CD4-positive, alpha-beta T cell (primary cell): ENCODE measurements at regions not wholly inside any gene's neighbourhood (a gene's known extent, or its start where the extent isn't known, plus 50 kb on each side); places are given as distances from the start of the nearest gene placed in this dataset.

Source experiments
- ATAC-seq: fragments of 200-7000 bp; cut with Tn5 transposase; one replicate; pipeline ENCODE4 v1.10.0; 2022; ENCODE audit warnings: mild to moderate bottlenecking; ENCODE audit not compliant: poor library complexity
- CTCF ChIA-PET: fragments of 350-600 bp; sonication (Branson Sonifier 250); formaldehyde crosslinking; loops from one replicate; lab custom pipeline; 2021; ENCODE audit warnings: antibody characterized with exemption, inconsistent platforms; lab: Charles Lee
- POLR2A ChIA-PET: fragments of 350-600 bp; sonication (Branson Sonifier 250); formaldehyde crosslinking; loops from one replicate; lab custom pipeline; 2021; ENCODE audit warnings: antibody characterized with exemption, inconsistent platforms; lab: Charles Lee
- DNase-seq, 14 experiments: peaks; one replicate each; pipeline ENCODE4 v3.0.0-alpha.2; 2013 to 2020; ENCODE audit warnings: mixed read lengths in 2 of 14
- H3K27ac ChIP-seq, 2 donors: one replicate each; pipeline versions ENCODE4 v1.5.1 to v1.7.0; 2013; ENCODE audit warnings: low read length in 2 of 2, low read depth in 1 of 2, mild to moderate bottlenecking in 1 of 2
- H3K27me3 ChIP-seq, 2 experiments: 1 replicate in 1 of 2; 2 replicates in 1 of 2; pipeline versions ENCODE4 v1.6.1 to v1.7.0; 2013; ENCODE audit warnings: low read length in 2 of 2, control low read depth in 1 of 2, mild to moderate bottlenecking in 1 of 2, moderate library complexity in 1 of 2; ENCODE audit not compliant: insufficient read depth in 2 of 2, control insufficient read depth in 1 of 2
- H3K36me3 ChIP-seq: one replicate; pipeline ENCODE4 v1.6.1; 2013; ENCODE audit warnings: low read length, control low read depth; ENCODE audit not compliant: insufficient read depth
- H3K4me1 ChIP-seq: one replicate; pipeline ENCODE4 v1.6.1; 2013; ENCODE audit warnings: low read length, control low read depth; ENCODE audit not compliant: insufficient read depth
- H3K4me3 ChIP-seq: one replicate; pipeline ENCODE4 v1.5.1; 2013; ENCODE audit warnings: mild to moderate bottlenecking, low read length, moderate library complexity
- H3K9me3 ChIP-seq, 2 experiments: 1 replicate in 1 of 2; 2 replicates in 1 of 2; pipeline versions ENCODE4 v1.6.1 to v1.7.0; 2013; ENCODE audit warnings: low read length in 2 of 2, mild to moderate bottlenecking in 2 of 2, control low read depth in 1 of 2, moderate library complexity in 1 of 2; ENCODE audit not compliant: control insufficient read depth in 1 of 2, insufficient read depth in 1 of 2
- H3K27ac Mint-ChIP-seq: one replicate; pipeline ENCODE4 v1.8.0; 2020; ENCODE audit warnings: mixed read lengths
- H3K27me3 Mint-ChIP-seq: one replicate; pipeline ENCODE4 v1.8.0; 2021; ENCODE audit warnings: mixed read lengths
- H3K36me3 Mint-ChIP-seq: one replicate; pipeline ENCODE4 v1.8.0; 2021; ENCODE audit warnings: low read depth, mixed read lengths
- H3K4me1 Mint-ChIP-seq: one replicate; pipeline ENCODE4 v1.8.0; 2021; ENCODE audit warnings: low read depth, mixed read lengths
- H3K4me3 Mint-ChIP-seq: one replicate; pipeline ENCODE4 v1.8.0; 2020; ENCODE audit warnings: mild to moderate bottlenecking, mixed read lengths
- H3K9me3 Mint-ChIP-seq: one replicate; pipeline ENCODE4 v1.8.0; 2020; ENCODE audit warnings: mixed read lengths
- intact Hi-C, 2 experiments: fragments of 100-400 bp; cut with DNase I in 1 of 2; cut with micrococcal nuclease in 1 of 2; formaldehyde crosslinking; loops; one replicate each; pipeline versions ENCODE4 v1.15.1 to v1.9.0; 2023 to 2025; cut with DNase I, micrococcal nuclease
- TF ChIP-seq, protein P1 (sequence below): fragments of 200-600 bp; IDR thresholded peaks from one replicate; pipeline ENCODE4 v1.8.0; 2022; ENCODE audit warnings: antibody characterized with exemption, mild to moderate bottlenecking

DNA sequence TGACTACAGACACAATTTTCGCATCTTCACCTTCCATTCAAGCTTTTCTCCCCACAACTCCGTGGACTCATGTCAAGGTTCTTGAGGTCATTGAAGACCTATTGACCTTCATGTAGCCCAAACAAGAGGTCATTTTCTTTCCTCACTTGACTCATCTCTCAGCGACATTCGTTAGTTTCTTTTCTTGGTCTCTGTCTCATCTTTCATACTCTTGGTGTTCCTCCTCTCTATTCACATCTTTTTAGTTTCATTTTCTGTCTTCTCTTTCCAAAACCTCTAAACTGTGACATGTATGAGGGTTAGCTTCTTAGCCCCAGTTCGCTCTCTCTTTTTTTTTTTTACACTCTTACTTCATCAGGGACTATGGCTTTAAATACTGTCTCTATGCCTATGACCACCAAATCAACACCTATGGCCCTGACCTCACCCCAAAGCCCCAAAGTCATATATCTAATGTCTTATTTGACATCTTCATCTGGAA lies 128.6 kb upstream of the BACH2 start:
- DNase-seq (peak in 4 of 14 experiments; percentile 3 to 76 (median 46)), ATAC-seq (peak; percentile 79)
- CTCF ChIA-PET, result interaction anchor here (0.8 to 2.6 kb wide), 6 partner anchors 10 to 485 kb away, joined by 3 to 10 read pairs (median 3); no protein-coding TSS in a partner anchor
- Histone ChIP-seq H3K36me3 (no peaks in the 10 kb centered on the region), H3K27ac (peak overlapping the region in 1 of 2 donors; percentile 56), H3K27me3 (no peaks in the 10 kb centered on the region), H3K4me3 (peak overlapping the region; percentile 15), H3K4me1 (peaks cover 4% of the 10 kb centered on the region), H3K9me3 (peaks cover 0 to 12% of the 10 kb centered on the region in 2 experiments)
- Mint-ChIP-seq H3K4me3 (peak overlapping the region; percentile 64), H3K4me1 (peaks cover 21% of the 10 kb centered on the region), H3K27ac (peak overlapping the region; percentile 81), H3K36me3 (no peaks in the 10 kb centered on the region), H3K27me3 (no peaks in the 10 kb centered on the region), H3K9me3 (peaks cover 5% of the 10 kb centered on the region)
- TF ChIP-seq, protein P1, sequence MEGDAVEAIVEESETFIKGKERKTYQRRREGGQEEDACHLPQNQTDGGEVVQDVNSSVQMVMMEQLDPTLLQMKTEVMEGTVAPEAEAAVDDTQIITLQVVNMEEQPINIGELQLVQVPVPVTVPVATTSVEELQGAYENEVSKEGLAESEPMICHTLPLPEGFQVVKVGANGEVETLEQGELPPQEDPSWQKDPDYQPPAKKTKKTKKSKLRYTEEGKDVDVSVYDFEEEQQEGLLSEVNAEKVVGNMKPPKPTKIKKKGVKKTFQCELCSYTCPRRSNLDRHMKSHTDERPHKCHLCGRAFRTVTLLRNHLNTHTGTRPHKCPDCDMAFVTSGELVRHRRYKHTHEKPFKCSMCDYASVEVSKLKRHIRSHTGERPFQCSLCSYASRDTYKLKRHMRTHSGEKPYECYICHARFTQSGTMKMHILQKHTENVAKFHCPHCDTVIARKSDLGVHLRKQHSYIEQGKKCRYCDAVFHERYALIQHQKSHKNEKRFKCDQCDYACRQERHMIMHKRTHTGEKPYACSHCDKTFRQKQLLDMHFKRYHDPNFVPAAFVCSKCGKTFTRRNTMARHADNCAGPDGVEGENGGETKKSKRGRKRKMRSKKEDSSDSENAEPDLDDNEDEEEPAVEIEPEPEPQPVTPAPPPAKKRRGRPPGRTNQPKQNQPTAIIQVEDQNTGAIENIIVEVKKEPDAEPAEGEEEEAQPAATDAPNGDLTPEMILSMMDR, result no peak
- intact Hi-C loops, result no loop called here
- POLR2A ChIA-PET, result interaction anchor here (0.9 to 4.0 kb wide), 9 partner anchors 9 to 472 kb away, joined by 3 to 34 read pairs (median 3); no protein-coding TSS in a partner anchor

DNA sequence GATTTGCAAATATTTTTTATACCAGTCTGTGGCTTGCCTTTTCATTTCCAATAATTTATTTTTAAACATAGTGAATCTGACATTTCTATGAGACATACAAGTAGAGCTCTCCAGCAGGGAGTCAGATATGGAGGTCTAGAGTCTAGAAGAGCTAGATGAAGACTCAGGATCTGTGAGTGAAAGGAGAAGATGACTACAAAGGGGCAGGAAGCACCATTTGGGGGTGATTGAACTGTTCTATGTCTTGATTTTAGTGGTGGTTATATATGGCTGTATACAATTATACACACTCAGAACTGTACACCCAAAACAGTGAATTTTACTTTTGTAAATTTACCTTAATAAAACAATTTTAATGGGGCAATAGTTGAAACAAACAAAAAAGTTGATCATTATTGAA lies 127.9 kb upstream of the BACH2 start:
- Histone ChIP-seq H3K36me3 (no peaks in the 10 kb centered on the region), H3K4me3 (no peak overlapping the region), H3K27me3 (no peaks in the 10 kb centered on the region), H3K4me1 (peaks cover 4% of the 10 kb centered on the region), H3K27ac (peak overlapping the region in 1 of 2 donors; percentile 56), H3K9me3 (peaks cover 0 to 5% of the 10 kb centered on the region in 2 experiments)
- POLR2A ChIA-PET, result interaction anchor here (0.9 to 4.0 kb wide), 7 partner anchors 8 to 472 kb away, joined by 3 to 34 read pairs (median 3); no protein-coding TSS in a partner anchor
- Mint-ChIP-seq H3K4me3 (peak overlapping the region; percentile 50), H3K9me3 (peaks cover 4% of the 10 kb centered on the region), H3K4me1 (peaks cover 21% of the 10 kb centered on the region), H3K27ac (peak overlapping the region; percentile 81), H3K36me3 (no peaks in the 10 kb centered on the region), H3K27me3 (no peaks in the 10 kb centered on the region)
- ATAC-seq (no peak), DNase-seq (no peak)
- TF ChIP-seq, protein P1, result no peak
- intact Hi-C loops, result no loop called here
- CTCF ChIA-PET, result interaction anchor here (0.8 to 2.6 kb wide), 6 partner anchors 11 to 55 kb away, joined by 3 to 10 read pairs (median 4); no protein-coding TSS in a partner anchor

DNA sequence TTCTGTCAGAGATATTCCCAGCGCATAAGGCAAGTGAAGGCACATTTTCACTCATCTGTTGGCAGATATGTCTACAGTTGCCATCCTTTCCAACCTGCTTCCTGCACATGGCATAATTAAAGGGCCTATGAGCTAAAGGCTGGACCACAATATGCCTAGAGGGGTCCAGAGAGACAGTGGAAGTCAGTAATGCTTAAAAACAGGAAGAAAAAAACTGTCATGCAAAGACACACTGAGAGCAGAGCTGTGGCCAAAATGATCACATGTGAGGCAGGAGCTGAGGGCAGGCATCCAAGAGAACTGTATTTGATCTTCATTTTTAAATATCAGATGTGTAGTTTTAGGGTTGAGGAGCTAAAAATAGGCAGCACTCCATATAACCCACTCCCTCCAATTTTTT lies 125.0 kb upstream of the BACH2 start:
- no peaks in the 10 kb centered on the region for H3K9me3 ChIP-seq
- ChIA-PET POLR2A (interaction anchor here (0.6 kb wide), 1 partner anchor 62 kb away, joined by 3 read pairs; no protein-coding TSS in a partner anchor), CTCF (no interaction called here)
- Mint-ChIP-seq H3K36me3 (no peaks in the 10 kb centered on the region), H3K9me3 (no peaks in the 10 kb centered on the region), H3K4me1 (peaks cover 21% of the 10 kb centered on the region), H3K27me3 (no peaks in the 10 kb centered on the region), H3K27ac (no peak overlapping the region), H3K4me3 (no peak overlapping the region)
- no peak overlapping the region for H3K27ac ChIP-seq
- DNase-seq (no peak), ATAC-seq (no peak)
- no peak overlapping the region for H3K4me3 ChIP-seq
- TF ChIP-seq, protein P1, result no peak
- no peaks in the 10 kb centered on the region for H3K27me3 ChIP-seq
- H3K36me3 ChIP-seq, result no peaks in the 10 kb centered on the region
- intact Hi-C loops, result no loop called here
- peaks cover 4% of the 10 kb centered on the region for H3K4me1 ChIP-seq
